KMS-11 (cell line): ENCODE measurements at regions not wholly inside any gene's neighbourhood (a gene's known extent, or its start where the extent isn't known, plus 50 kb on each side); places are given as distances from the start of the nearest gene placed in this dataset.

Source experiments
- H2AFZ ChIP-seq: fragments of 200-600 bp; sonication (generic); 2 replicates; pipeline ENCODE4 v1.6.1; 2016; ENCODE audit warnings: antibody characterized with exemption, mixed run types, low read depth
- H3K27ac ChIP-seq: fragments of 200-600 bp; sonication (generic); 2 replicates; pipeline ENCODE4 v1.6.1; 2016; ENCODE audit warnings: mild to moderate bottlenecking, mixed run types
- H3K27me3 ChIP-seq: fragments of 200-600 bp; sonication (generic); 2 replicates; pipeline ENCODE4 v1.6.1; 2017; ENCODE audit warnings: mild to moderate bottlenecking, low read depth, mixed run types, moderate library complexity; ENCODE audit not compliant: insufficient read depth
- H3K36me3 ChIP-seq: fragments of 200-600 bp; sonication (generic); 2 replicates; pipeline ENCODE4 v1.6.1; 2017; ENCODE audit warnings: mild to moderate bottlenecking, mixed run types; ENCODE audit not compliant: insufficient read depth
- H3K4me1 ChIP-seq: fragments of 200-600 bp; sonication (generic); 2 replicates; pipeline ENCODE4 v1.6.1; 2016; ENCODE audit warnings: mild to moderate bottlenecking, low read depth, mixed run types; ENCODE audit not compliant: poor library complexity, severe bottlenecking
- H3K4me2 ChIP-seq: fragments of 200-600 bp; sonication (generic); 2 replicates; pipeline ENCODE4 v1.7.0; 2016; ENCODE audit warnings: mild to moderate bottlenecking, mixed run types
- H3K4me3 ChIP-seq: fragments of 200-600 bp; sonication (generic); IDR thresholded peaks from 2 replicates; pipeline ENCODE4 v1.6.1; 2017; ENCODE audit warnings: low read depth, low read length, mixed read lengths; ENCODE audit not compliant: insufficient read depth
- H3K79me2 ChIP-seq: fragments of 200-600 bp; sonication (generic); 2 replicates; pipeline ENCODE4 v1.6.1; 2016; ENCODE audit warnings: low read depth, mixed run types; ENCODE audit not compliant: insufficient read depth
- H3K9ac ChIP-seq: fragments of 200-600 bp; sonication (generic); 2 replicates; pipeline ENCODE4 v1.6.1; 2016; ENCODE audit warnings: mild to moderate bottlenecking, mixed run types
- H4K20me1 ChIP-seq: fragments of 200-600 bp; sonication (generic); 2 replicates; pipeline ENCODE4 v1.6.1; 2016; ENCODE audit warnings: mild to moderate bottlenecking, mixed run types; ENCODE audit not compliant: insufficient read depth
- TF ChIP-seq, protein P1 (sequence below): fragments of 200-600 bp; sonication (generic); conservative IDR thresholded peaks from 2 replicates; pipeline ENCODE4 v1.6.1; 2017; ENCODE audit warnings: low read depth, mild to moderate bottlenecking, antibody characterized with exemption, low read length, moderate library complexity, mixed read lengths

DNA sequence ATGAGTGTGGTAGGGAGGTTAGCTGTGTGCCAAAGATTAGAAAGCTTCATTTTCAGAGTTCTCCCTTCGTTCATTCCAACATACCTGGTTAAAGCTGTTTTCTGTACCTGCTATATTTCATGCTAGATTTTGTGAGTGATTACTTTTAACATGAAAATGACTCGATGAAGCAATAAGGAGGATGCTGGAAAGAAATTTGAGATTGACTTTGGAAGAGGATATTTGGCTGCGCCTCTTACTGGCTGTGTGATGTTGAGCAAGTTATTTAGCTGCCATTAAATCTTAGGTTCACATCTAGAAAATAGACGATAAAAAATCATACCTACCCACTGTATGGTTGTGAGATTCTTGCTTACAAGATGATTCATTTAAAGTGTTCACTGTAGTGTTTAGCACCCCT is 288.7 kb downstream of the ZIC4 start:
- no peaks in the 10 kb centered on the region for H3K27me3 ChIP-seq

DNA sequence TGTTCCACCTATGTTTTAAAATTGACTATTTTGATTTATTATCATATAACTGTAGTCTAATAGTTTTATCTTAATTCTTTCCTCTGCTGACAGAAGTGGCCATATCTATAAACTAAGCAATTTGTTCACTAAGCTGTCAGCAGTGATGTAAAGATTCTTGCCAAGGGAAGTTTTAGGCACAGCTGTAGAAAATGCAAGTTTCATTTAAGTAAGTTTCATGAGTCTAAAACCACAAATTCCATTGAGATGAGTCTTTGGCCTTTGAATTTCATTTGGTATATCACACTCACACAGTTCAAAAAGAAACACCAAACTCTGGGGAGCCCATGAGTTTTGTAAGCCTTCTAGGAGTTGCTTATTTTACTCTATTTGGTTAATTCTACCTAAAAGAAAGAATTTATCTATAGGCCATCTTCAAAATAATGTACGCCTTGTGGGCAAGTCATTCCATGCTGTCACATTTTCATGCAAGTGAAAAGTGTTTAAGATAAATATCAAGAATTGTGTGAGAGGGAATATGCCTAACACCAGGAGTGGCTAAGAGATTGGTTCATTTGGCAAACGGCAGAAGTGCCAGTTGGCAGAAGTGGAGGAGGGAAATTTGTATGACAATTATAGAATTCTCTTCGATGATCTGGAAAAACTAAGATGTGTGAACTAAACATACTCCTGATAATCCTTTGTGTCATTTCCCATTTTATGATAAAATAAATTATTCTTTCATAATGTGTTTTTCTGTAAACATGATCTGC is 292.9 kb downstream of the ZIC4 start:
- peak overlapping the region; percentile 23 for H3K4me2 ChIP-seq
- no peak overlapping the region for H3K9ac ChIP-seq
- no peaks in the 10 kb centered on the region for H3K27me3 ChIP-seq
- TF ChIP-seq, protein P1, sequence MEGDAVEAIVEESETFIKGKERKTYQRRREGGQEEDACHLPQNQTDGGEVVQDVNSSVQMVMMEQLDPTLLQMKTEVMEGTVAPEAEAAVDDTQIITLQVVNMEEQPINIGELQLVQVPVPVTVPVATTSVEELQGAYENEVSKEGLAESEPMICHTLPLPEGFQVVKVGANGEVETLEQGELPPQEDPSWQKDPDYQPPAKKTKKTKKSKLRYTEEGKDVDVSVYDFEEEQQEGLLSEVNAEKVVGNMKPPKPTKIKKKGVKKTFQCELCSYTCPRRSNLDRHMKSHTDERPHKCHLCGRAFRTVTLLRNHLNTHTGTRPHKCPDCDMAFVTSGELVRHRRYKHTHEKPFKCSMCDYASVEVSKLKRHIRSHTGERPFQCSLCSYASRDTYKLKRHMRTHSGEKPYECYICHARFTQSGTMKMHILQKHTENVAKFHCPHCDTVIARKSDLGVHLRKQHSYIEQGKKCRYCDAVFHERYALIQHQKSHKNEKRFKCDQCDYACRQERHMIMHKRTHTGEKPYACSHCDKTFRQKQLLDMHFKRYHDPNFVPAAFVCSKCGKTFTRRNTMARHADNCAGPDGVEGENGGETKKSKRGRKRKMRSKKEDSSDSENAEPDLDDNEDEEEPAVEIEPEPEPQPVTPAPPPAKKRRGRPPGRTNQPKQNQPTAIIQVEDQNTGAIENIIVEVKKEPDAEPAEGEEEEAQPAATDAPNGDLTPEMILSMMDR: no peak
- H3K4me1 ChIP-seq: peaks cover 23% of the 10 kb centered on the region
- H3K27ac ChIP-seq: peak overlapping the region; percentile 15; the same call in 1 of the 2 replicates
- H3K36me3 ChIP-seq: no peaks in the 10 kb centered on the region
- no peak overlapping the region for H2AFZ ChIP-seq
- H3K79me2 ChIP-seq: no peaks in the 10 kb centered on the region
- H3K4me3 ChIP-seq: no peak overlapping the region
- no peaks in the 10 kb centered on the region for H4K20me1 ChIP-seq

More for the DNA sequence above, 288.7 kb downstream of the ZIC4 start:
- Histone ChIP-seq H3K4me2 (no peak overlapping the region), H3K79me2 (no peaks in the 10 kb centered on the region), H2AFZ (no peak overlapping the region), H3K4me3 (no peak overlapping the region), H4K20me1 (no peaks in the 10 kb centered on the region), H3K36me3 (no peaks in the 10 kb centered on the region), H3K4me1 (peaks cover 25% of the 10 kb centered on the region), H3K9ac (no peak overlapping the region), H3K27ac (no peak overlapping the region)
- TF ChIP-seq, protein P1: no peak

GRCh38 chr3:147099076-147099475 is 307.3 kb downstream of the ZIC4 start:
- TF ChIP-seq, protein P1: no peak
- Histone ChIP-seq H3K36me3 (no peaks in the 10 kb centered on the region), H3K27me3 (no peaks in the 10 kb centered on the region), H3K4me3 (no peak overlapping the region), H3K4me2 (no peak overlapping the region), H3K4me1 (no peaks in the 10 kb centered on the region), H2AFZ (no peak overlapping the region), H3K9ac (no peak overlapping the region), H4K20me1 (no peaks in the 10 kb centered on the region), H3K27ac (no peak overlapping the region), H3K79me2 (no peaks in the 10 kb centered on the region)

GRCh38 chr3:147090461-147090860 is 315.9 kb downstream of the ZIC4 start:
- no peaks in the 10 kb centered on the region for H3K79me2 ChIP-seq
- H3K4me2 ChIP-seq: no peak overlapping the region
- H3K9ac ChIP-seq: no peak overlapping the region
- H2AFZ ChIP-seq: no peak overlapping the region
- H3K27ac ChIP-seq: no peak overlapping the region
- TF ChIP-seq, protein P1: no peak
- H3K4me1 ChIP-seq: no peaks in the 10 kb centered on the region
- no peaks in the 10 kb centered on the region for H4K20me1 ChIP-seq
- no peaks in the 10 kb centered on the region for H3K27me3 ChIP-seq
- no peak overlapping the region for H3K4me3 ChIP-seq
- no peaks in the 10 kb centered on the region for H3K36me3 ChIP-seq
